Common myeloid progenitor, CD34-positive (primary cell): ENCODE measurements at regions not wholly inside any gene's neighbourhood (a gene's known extent, or its start where the extent isn't known, plus 50 kb on each side); places are given as distances from the start of the nearest gene placed in this dataset.

Source experiments
- CTCF ChIA-PET: fragments of 350-600 bp; sonication (Branson Sonifier 250); formaldehyde crosslinking; loops from one replicate; lab custom pipeline; 2021; ENCODE audit warnings: antibody characterized with exemption; lab: Charles Lee
- POLR2A ChIA-PET: fragments of 350-600 bp; sonication (Branson Sonifier 250); formaldehyde crosslinking; loops from one replicate; lab custom pipeline; 2021; ENCODE audit warnings: antibody characterized with exemption; lab: Charles Lee
- DNase-seq, 3 donors: peaks; one replicate each; pipeline versions ENCODE4 v3.0.0 to v3.0.0-alpha.2; 2013
- H3K27ac ChIP-seq, 2 experiments: 1 replicate in 1 of 2; 2 replicates in 1 of 2; pipeline ENCODE4 v1.7.0; 2013; ENCODE audit warnings: inconsistent platforms in 2 of 2, low read length in 2 of 2, mild to moderate bottlenecking in 2 of 2, low read depth in 1 of 2, moderate library complexity in 1 of 2; ENCODE audit not compliant: severe bottlenecking in 2 of 2, insufficient read depth in 1 of 2, poor library complexity in 1 of 2
- H3K27me3 ChIP-seq, 5 experiments: replicated peaks in 2 of 5; 1 replicate in 3 of 5; 2 replicates in 2 of 5; pipeline versions ENCODE4 v1.6.1 to v1.7.0; 2013; ENCODE audit warnings: low read length in 4 of 5, mild to moderate bottlenecking in 2 of 5, moderate library complexity in 2 of 5, inconsistent platforms in 1 of 5; ENCODE audit not compliant: insufficient read depth in 5 of 5, control insufficient read depth in 4 of 5
- H3K36me3 ChIP-seq, 4 experiments: 1 replicate in 2 of 4; 2 replicates in 2 of 4; pipeline versions ENCODE4 v1.6.1 to v1.7.0; 2013; ENCODE audit warnings: low read length in 3 of 4, control low read depth in 1 of 4, mild to moderate bottlenecking in 1 of 4; ENCODE audit not compliant: control insufficient read depth in 4 of 4, insufficient read depth in 4 of 4
- H3K4me1 ChIP-seq, 4 experiments: 1 replicate in 3 of 4; 2 replicates in 1 of 4; pipeline versions ENCODE4 v1.6.1 to v1.7.1; 2013; ENCODE audit warnings: low read length in 3 of 4, mild to moderate bottlenecking in 3 of 4, control low read depth in 1 of 4, inconsistent platforms in 1 of 4, moderate library complexity in 1 of 4; ENCODE audit not compliant: control insufficient read depth in 4 of 4, insufficient read depth in 4 of 4; ENCODE audit errors: control extremely low read depth in 1 of 4
- H3K4me3 ChIP-seq, 7 experiments: 1 replicate in 4 of 7; 2 replicates in 3 of 7; pipeline versions ENCODE4 v1.5.1 to v1.7.0; 2013; ENCODE audit warnings: mild to moderate bottlenecking in 7 of 7, low read length in 6 of 7, moderate library complexity in 6 of 7, inconsistent platforms in 2 of 7, low read depth in 2 of 7, control low read depth in 1 of 7; ENCODE audit not compliant: insufficient read depth in 4 of 7, control insufficient read depth in 1 of 7; ENCODE audit errors: extremely low read depth in 1 of 7
- H3K9me3 ChIP-seq, 5 experiments: 1 replicate in 4 of 5; 2 replicates in 1 of 5; pipeline versions ENCODE4 v1.6.1 to v1.7.1; 2013; ENCODE audit warnings: low read length in 4 of 5, mild to moderate bottlenecking in 2 of 5, inconsistent platforms in 1 of 5, low read depth in 1 of 5, moderate library complexity in 1 of 5; ENCODE audit not compliant: control insufficient read depth in 4 of 5, insufficient read depth in 2 of 5; ENCODE audit errors: control extremely low read depth in 1 of 5
- WGBS: methylation state at CpG from one replicate; pipeline ENCODE4 v1.1.5; 2013; ENCODE audit not compliant: insufficient coverage; 5-methylcytosine and 5-hydroxymethylcytosine counted together

DNA sequence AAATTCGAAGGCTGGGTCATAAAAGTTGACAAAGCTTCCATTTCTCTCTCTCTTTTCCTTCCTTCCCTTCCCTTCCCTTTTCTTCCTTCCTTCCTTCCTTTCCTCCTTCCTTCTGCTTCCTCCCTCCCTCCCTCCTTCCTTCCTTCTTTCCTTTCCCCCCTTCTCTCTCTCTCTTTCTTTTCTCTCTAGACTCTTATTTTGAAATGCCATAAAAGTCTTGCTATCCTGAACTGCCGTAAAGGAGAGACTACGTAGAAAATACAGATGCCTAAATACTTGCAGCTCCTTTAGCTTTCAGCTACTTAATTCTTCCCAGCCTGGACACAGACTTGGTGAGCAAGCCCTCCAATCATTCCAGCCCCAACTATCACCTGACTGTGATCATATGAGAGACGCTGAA, 1644.4 kb downstream of the FAM181B start:
- 95% methylated on average over 3 of the region's 4 CpGs for WGBS
- H3K4me1 ChIP-seq, result no peaks in the 10 kb centered on the region
- H3K27ac ChIP-seq, result no peak overlapping the region
- H3K9me3 ChIP-seq, result no peaks in the 10 kb centered on the region
- no peak overlapping the region for H3K4me3 ChIP-seq
- DNase-seq, result no peak
- ChIA-PET CTCF (interaction anchor here (0.6 to 1.1 kb wide), 2 partner anchors 8 to 486 kb away, joined by 3 read pairs; no protein-coding TSS in a partner anchor), POLR2A (no interaction called here)
- H3K27me3 ChIP-seq, result no peaks in the 10 kb centered on the region
- H3K36me3 ChIP-seq, result no peaks in the 10 kb centered on the region

DNA sequence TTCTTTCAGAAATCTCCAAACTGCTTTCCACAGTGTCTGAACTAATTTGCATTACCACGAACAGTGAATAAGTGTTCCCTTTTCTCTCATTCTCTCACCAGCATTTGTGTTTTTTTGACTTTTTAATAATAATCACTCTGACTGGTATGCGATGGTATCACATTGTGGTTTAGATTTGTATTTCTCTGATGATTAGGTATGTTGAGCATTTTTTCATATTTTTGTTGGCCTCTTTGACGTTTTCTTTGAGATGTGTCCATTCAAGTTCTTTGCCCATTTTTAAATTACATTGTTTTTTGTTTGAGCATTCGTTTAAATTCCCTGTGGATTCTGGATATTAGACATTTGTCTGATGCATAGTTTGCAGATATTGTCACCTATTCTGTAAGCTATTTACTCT, 1639.6 kb upstream of the TENM4 start:
- no peaks in the 10 kb centered on the region for H3K4me1 ChIP-seq
- H3K4me3 ChIP-seq, result no peak overlapping the region
- ChIA-PET CTCF (interaction anchor here (0.7 kb wide), 1 partner anchor 8 kb away, joined by 3 read pairs; no protein-coding TSS in a partner anchor), POLR2A (no interaction called here)
- no peaks in the 10 kb centered on the region for H3K27me3 ChIP-seq
- no peak overlapping the region for H3K27ac ChIP-seq
- DNase-seq, result no peak
- WGBS, result 77% methylated on average over 2 of the region's 4 CpGs
- H3K36me3 ChIP-seq, result no peaks in the 10 kb centered on the region
- no peaks in the 10 kb centered on the region for H3K9me3 ChIP-seq

DNA sequence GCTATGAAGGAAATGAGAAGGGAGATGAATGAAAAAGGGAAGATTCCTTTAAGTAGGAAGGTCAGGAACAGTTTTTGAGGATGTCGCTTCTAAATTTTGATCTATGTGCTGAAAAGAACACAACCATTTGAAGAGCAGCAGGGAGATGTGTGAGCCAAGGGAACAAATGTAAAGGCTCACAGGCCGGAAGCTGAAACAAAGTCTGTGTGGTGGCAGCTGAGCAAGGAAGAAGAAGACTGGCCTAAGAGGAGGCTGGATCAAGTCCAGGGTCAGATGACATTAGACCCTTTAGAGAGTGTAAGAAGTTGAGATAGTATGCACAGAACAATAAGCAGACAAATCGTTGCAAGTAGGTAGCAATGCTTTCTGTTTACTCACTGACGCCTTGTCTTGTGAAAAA, 1631.4 kb upstream of the TENM4 start:
- no peaks in the 10 kb centered on the region for H3K9me3 ChIP-seq
- H3K4me1 ChIP-seq, result peaks cover 2 to 8% (median 6%) of the 10 kb centered on the region in 4 experiments
- H3K27ac ChIP-seq, result no peak overlapping the region
- H3K36me3 ChIP-seq, result no peaks in the 10 kb centered on the region
- CTCF ChIA-PET, result no interaction called here
- POLR2A ChIA-PET, result no interaction called here
- H3K27me3 ChIP-seq, result no peaks in the 10 kb centered on the region
- H3K4me3 ChIP-seq, result no peak overlapping the region
- no peak for DNase-seq
- 92% methylated on average over 1 of the region's 4 CpGs for WGBS

DNA sequence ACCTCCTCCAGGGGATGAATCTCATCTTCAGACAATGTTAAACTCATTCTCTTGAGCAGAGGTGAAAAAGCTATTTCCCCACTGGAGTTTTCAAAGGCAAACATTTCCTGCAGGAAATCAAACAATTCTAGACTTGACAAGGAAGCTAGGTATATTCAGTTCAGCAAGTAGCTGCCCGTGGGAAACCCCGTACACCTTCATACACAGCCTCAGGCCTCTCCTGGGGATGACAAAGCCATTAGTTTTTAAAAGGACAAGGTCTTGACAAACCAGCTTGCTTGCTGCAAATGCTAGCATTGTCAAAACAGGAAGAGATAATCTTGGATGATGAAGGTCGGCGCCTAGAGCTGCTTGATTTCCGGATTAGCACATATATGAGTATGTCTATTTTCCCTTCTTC, 1630.8 kb upstream of the TENM4 start:
- ChIA-PET POLR2A (interaction anchor here (0.6 kb wide), 1 partner anchor 139 kb away, joined by 3 read pairs; no protein-coding TSS in a partner anchor), CTCF (no interaction called here)
- H3K27ac ChIP-seq, result no peak overlapping the region
- no peak overlapping the region for H3K4me3 ChIP-seq
- 80% methylated on average over 1 of the region's 5 CpGs for WGBS
- H3K4me1 ChIP-seq, result peaks cover 2 to 8% (median 6%) of the 10 kb centered on the region in 4 experiments
- H3K36me3 ChIP-seq, result no peaks in the 10 kb centered on the region
- DNase-seq, result no peak
- H3K9me3 ChIP-seq, result no peaks in the 10 kb centered on the region
- H3K27me3 ChIP-seq, result no peaks in the 10 kb centered on the region

- Histone ChIP-seq H3K27me3 (no peaks in the 10 kb centered on the region), H3K4me3 (no peak overlapping the region), H3K27ac (no peak overlapping the region), H3K4me1 (peaks cover 2 to 8% (median 6%) of the 10 kb centered on the region in 4 experiments), H3K36me3 (no peaks in the 10 kb centered on the region), H3K9me3 (no peaks in the 10 kb centered on the region)
- CTCF ChIA-PET, result no interaction called here
- POLR2A ChIA-PET, result no interaction called here
- DNase-seq, result peak; percentile 2 to 76 (median 56)
- 11% methylated on average over 3 of the region's 4 CpGs for WGBS
Measured at GRCh38 chr11:81070948-81071347, 1630.1 kb upstream of the TENM4 start.

DNA sequence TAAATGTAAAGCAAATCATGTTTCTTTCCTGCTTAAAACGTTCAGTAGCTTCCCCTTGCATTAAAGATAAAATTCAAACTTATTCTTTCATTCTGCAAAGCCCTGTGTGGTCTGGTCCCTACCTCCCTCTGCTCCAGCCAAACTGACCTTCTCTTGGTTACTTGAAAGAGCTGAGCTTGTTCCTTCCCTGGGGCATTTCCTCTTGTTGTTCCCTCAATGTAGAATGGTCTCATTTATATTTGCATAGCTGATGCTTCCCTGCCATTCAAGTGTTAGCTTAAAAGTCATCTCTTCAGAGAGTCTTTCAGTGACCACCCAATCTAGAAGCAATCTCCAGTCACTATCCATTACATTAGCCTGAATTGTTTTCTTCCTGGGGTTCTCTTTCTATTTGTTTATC, 1618.5 kb upstream of the TENM4 start:
- CTCF ChIA-PET, result no interaction called here
- Histone ChIP-seq H3K27me3 (no peaks in the 10 kb centered on the region), H3K4me1 (no peaks in the 10 kb centered on the region), H3K4me3 (no peak overlapping the region), H3K27ac (no peak overlapping the region), H3K36me3 (no peaks in the 10 kb centered on the region), H3K9me3 (no peaks in the 10 kb centered on the region)
- 18% methylated on average over 1 of the region's 1 CpG for whole genome bisulfite sequencing
- DNase-seq, result no peak
- POLR2A ChIA-PET, result no interaction called here

GRCh38 chr11:81052344-81053158, 1611.7 kb upstream of the TENM4 start:
- ChIA-PET POLR2A (no interaction called here), CTCF (no interaction called here)
- no peak overlapping the region for H3K27ac ChIP-seq
- H3K4me1 ChIP-seq, result no peaks in the 10 kb centered on the region
- H3K36me3 ChIP-seq, result no peaks in the 10 kb centered on the region
- DNase-seq, result no peak
- H3K9me3 ChIP-seq, result no peaks in the 10 kb centered on the region
- H3K27me3 ChIP-seq, result no peaks in the 10 kb centered on the region
- 94% methylated on average over 2 of the region's 3 CpGs for WGBS
- H3K4me3 ChIP-seq, result no peak overlapping the region
